ENCODE measurements at regions not wholly inside any gene's neighbourhood (a gene's known extent, or its start where the extent isn't known, plus 50 kb on each side); places are given as distances from the start of the nearest gene placed in this dataset.
A peak's percentile ranks its signal among the peaks of the same experiment; 100 is the strongest.
"Not testable (repeated sequence)": the region's sequence is repeated elsewhere in the genome, so short reads cannot be mapped to it uniquely, and the experiment has no call there.

GRCh38 chr6:15020119-15020770 is 225.6 kb upstream of the JARID2 start:
- ATAC-seq (ENCODE audit: poor library complexity), result no peak
- intact Hi-C loops (cut with DNase I), result no loop called here

DNA sequence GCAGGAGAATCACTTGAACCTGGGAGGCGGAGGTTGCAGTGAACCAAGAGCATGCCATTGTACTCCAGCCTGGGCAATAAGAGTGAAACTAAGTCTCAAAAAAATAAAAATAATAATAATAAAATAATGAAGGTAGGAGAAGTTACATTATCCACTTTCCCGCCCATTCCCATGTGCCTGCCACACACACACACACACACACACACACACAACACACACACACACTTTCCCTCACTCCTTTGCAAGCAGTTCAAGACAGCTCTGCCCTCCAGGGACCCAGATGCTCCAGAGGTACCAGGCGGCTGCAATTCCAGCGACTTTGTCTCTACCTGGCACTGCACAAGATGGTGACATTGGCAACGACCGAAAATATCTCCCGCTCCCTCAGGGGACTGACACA is 224.8 kb upstream of the JARID2 start:
- ATAC-seq (ENCODE audit: poor library complexity), result no peak
- no peak for DNase-seq
- intact Hi-C loops (cut with DNase I), result no loop called here

More at GRCh38 chr6:15020119-15020770, 225.6 kb upstream of the JARID2 start:
- DNase-seq, result no peak

GRCh38 chr6:15023018-15023417 is 222.9 kb upstream of the JARID2 start:
- DNase-seq; intact Hi-C loops (cut with DNase I); ATAC-seq (ENCODE audit: poor library complexity): not testable (repeated sequence)

- no peak for ATAC-seq (ENCODE audit: poor library complexity)
- no peak for DNase-seq
- intact Hi-C loops (cut with DNase I), result no loop called here
These were observed 222.4 kb upstream of the JARID2 start for GRCh38 chr6:15023448-15023847.

GRCh38 chr6:15025446-15025845 is 220.4 kb upstream of the JARID2 start:
- intact Hi-C loops (cut with DNase I), result no loop called here
- DNase-seq (no peak), ATAC-seq (ENCODE audit: poor library complexity) (no peak)

- intact Hi-C loops (cut with DNase I), result no loop called here
- DNase-seq (no peak), ATAC-seq (ENCODE audit: poor library complexity) (no peak)
These were observed 219.0 kb upstream of the JARID2 start for GRCh38 chr6:15026832-15027231.

- DNase-seq (no peak), ATAC-seq (ENCODE audit: poor library complexity) (no peak)
- intact Hi-C loops (cut with DNase I), result no loop called here
These were observed 218.4 kb upstream of the JARID2 start for GRCh38 chr6:15027472-15027871.

GRCh38 chr6:15032015-15032414 is 213.9 kb upstream of the JARID2 start:
- DNase-seq (no peak), ATAC-seq (ENCODE audit: poor library complexity) (no peak)
- intact Hi-C loops (cut with DNase I), result no loop called here

DNA sequence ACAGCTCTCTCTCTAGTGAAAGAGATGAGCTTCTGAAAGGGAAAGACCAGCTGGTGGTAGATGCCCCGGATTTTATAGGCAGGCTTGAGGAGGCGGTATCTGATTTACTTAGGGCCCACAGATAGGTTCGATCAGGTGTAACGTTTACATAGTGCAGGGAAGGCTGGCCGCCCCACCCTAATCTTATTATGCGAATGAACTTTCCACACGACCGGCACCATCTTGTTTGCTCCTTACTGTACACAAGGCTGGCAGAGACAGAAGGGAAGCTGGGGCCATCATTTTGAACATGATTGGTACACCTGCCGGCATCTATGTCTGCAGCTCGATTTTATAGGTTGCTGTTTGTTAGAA is 212.0 kb upstream of the JARID2 start:
- intact Hi-C loops (cut with DNase I), result no loop called here
- no peak for ATAC-seq (ENCODE audit: poor library complexity)
- no peak for DNase-seq

- intact Hi-C loops (cut with DNase I), result no loop called here
- peak; percentile 88 for DNase-seq
- peak; percentile 96 for ATAC-seq (ENCODE audit: poor library complexity)
These were observed 209.1 kb upstream of the JARID2 start for GRCh38 chr6:15036690-15037245.

- DNase-seq (no peak), ATAC-seq (ENCODE audit: poor library complexity) (no peak)
- intact Hi-C loops (cut with DNase I), result no loop called here
These were observed 208.6 kb upstream of the JARID2 start for GRCh38 chr6:15037253-15037652.

DNA sequence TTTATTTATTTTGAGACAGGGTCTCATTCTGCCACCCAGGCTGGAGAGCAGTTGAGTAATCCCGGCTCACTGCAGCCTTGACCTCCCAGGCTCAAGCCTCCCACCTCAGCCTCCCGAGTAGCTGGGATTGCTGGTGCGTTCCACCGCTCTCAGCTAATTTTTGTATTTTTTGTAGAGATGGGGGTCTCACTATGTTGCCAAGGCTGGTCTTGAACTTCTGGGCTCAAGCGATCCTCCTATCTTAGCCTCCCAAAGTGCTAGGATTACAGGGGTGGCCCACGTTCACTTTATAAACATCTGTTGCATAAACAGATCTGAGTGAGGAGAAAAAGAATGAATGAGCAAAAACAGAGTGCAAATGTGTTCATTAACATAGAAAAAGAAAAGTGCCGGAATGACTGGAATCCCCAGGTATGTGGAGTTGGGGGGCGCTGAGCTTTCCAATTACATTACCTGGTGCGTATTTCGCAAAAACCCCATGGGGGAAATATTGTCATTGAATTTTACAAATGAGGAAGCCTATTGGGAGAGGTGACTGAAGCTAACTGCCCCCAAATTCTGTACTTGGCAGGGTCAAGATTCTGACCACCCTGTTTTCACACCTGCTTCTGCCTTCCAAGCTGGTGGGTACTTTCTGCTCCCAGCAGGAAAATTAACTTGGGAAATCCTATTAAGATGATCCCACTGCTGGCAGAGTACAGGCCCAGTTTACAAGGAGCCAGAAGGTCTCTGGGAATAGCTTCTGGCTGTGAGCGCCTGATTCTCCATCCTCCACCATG is 207.7 kb upstream of the JARID2 start:
- intact Hi-C loops (cut with DNase I), result no loop called here
- DNase-seq, result no peak
- no peak for ATAC-seq (ENCODE audit: poor library complexity)

- intact Hi-C loops (cut with DNase I), result no loop called here
- DNase-seq (no peak), ATAC-seq (ENCODE audit: poor library complexity) (no peak)
These were observed 206.7 kb upstream of the JARID2 start for GRCh38 chr6:15039136-15039535.

DNA sequence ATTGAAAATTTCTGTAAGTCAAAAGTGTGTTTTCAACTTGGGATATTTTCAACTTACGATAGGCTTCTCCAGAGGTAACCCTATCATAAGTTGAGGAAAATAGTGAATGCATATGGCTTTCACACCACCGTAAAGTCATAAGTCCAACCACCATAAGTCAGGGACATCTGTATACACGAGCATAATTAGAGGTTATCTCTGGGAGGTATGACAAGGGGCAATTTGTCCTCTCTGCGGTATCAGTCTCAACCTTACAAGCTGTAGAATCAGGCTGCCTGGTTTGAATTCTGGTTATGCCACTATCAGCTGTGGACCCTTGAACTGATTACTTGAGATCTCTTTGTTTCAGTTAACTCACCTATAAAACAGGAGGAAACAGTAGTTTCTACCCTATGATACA is 202.9 kb upstream of the JARID2 start:
- DNase-seq (no peak), ATAC-seq (ENCODE audit: poor library complexity) (no peak)
- intact Hi-C loops (cut with DNase I), result no loop called here

DNA sequence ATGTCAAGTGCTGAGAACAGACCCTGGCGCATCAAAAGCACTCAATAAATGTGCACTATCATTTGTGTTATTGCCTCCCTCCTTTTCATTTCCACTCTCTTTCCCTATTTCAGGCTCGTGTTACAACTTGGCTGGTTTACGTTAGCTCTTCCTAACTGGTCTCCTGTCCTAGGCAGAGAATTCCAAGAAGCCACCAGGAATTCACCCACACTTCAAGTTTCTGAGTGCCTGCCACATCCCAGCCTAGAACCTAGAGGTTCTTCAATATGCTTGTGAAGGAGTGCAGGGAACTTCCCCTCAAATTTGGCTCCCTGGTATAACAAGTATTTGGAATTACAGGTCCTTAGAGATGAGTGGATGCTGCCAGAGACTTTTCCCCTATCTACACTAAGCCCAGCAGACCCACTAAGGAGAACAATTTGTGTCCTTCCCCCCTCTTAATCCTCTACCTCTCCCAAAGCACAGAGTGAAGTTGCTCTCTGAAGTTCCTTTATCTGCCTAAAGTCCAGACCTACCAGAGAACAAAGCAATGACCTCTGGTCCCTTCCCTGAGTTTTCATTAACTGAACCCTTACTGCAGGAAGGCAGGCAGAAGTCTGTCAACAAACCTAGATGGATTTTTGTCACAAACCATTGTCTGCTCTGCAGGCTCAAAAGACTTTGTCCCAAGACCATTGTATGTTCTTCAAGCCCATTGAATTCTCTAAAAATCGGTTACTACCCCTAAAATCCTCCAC is 201.6 kb upstream of the JARID2 start:
- DNase-seq, result no peak

GRCh38 chr6:15044948-15045347 is 200.9 kb upstream of the JARID2 start:
- intact Hi-C loops (cut with DNase I), result no loop called here
- DNase-seq (no peak), ATAC-seq (ENCODE audit: poor library complexity) (no peak)

More for the DNA sequence above, 201.6 kb upstream of the JARID2 start:
- intact Hi-C loops (cut with DNase I), result no loop called here
- ATAC-seq (ENCODE audit: poor library complexity), result no peak

- DNase-seq (no peak), ATAC-seq (ENCODE audit: poor library complexity) (no peak)
- intact Hi-C loops (cut with DNase I), result no loop called here
These were observed 199.1 kb upstream of the JARID2 start for GRCh38 chr6:15046751-15047150.

DNA sequence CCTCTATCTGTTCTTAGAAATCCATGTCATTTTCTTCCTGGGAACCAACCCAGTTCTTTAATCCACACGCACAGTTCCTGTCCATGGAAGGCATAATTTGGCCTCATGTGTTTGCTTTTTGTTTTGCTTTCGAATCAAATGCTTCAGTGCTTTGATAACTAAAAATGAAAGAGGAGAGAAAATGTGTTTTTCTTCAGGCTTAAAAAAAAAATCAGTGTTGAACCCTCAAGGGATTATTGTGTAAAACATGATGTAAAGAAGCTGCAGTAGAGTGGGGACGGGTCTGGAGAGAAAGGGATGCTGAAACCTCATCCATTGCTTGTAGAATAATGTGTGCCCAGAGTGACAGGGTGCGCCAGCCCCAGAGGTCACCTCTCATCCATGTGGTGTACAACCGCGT is 197.5 kb upstream of the JARID2 start:
- DNase-seq (no peak), ATAC-seq (ENCODE audit: poor library complexity) (no peak)
- intact Hi-C loops (cut with DNase I), result no loop called here

GRCh38 chr6:15058200-15059061 is 187.4 kb upstream of the JARID2 start:
- no peak for DNase-seq
- no peak for ATAC-seq (ENCODE audit: poor library complexity)
- intact Hi-C loops (cut with DNase I), result no loop called here

Data from Right ventricle myocardium superior (tissue), 1 donor.